Islet of Langerhans (tissue), 1 donor: ENCODE measurements at regions not wholly inside any gene's neighbourhood (a gene's known extent, or its start where the extent isn't known, plus 50 kb on each side); places are given as distances from the start of the nearest gene placed in this dataset.
"Not testable (repeated sequence)": the region's sequence is repeated elsewhere in the genome, so short reads cannot be mapped to it uniquely, and the experiment has no call there.

Source experiments
- FAIRE-seq: peaks from one replicate; lab custom pipeline; 2011; peaks lifted over from hg19 to GRCh38; lab: Jason Lieb, UNC

GRCh38 chr4:181835348-181835747 is 407.9 kb upstream of the TENM3 start:
- no peak for FAIRE-seq

- FAIRE-seq: no peak
Observed at GRCh38 chr4:181838253-181838652, 404.9 kb upstream of the TENM3 start.

GRCh38 chr4:181843797-181844196 is 399.4 kb upstream of the TENM3 start:
- FAIRE-seq: not testable (repeated sequence)

GRCh38 chr4:181845617-181846016 is 397.6 kb upstream of the TENM3 start:
- no peak for FAIRE-seq

GRCh38 chr4:181846934-181847333 is 396.3 kb upstream of the TENM3 start:
- FAIRE-seq: no peak

GRCh38 chr4:181848357-181848756 is 394.8 kb upstream of the TENM3 start:
- FAIRE-seq: no peak

- FAIRE-seq: no peak
Observed at GRCh38 chr4:181849472-181849871, 393.7 kb upstream of the TENM3 start.

GRCh38 chr4:181853881-181854511 is 389.2 kb upstream of the TENM3 start:
- FAIRE-seq: no peak

- FAIRE-seq: no peak
Observed at GRCh38 chr4:181855307-181855706, 387.9 kb upstream of the TENM3 start.

- not testable (repeated sequence) for FAIRE-seq
Observed at GRCh38 chr4:181857471-181857870, 385.7 kb upstream of the TENM3 start.

- FAIRE-seq: no peak
Observed at GRCh38 chr4:181858741-181859140, 384.5 kb upstream of the TENM3 start.

GRCh38 chr4:181859439-181859838 is 383.8 kb upstream of the TENM3 start:
- no peak for FAIRE-seq

GRCh38 chr4:181860157-181860556 is 383.0 kb upstream of the TENM3 start:
- no peak for FAIRE-seq

GRCh38 chr4:181860668-181861067 is 382.5 kb upstream of the TENM3 start:
- no peak for FAIRE-seq

- FAIRE-seq: no peak
Observed at GRCh38 chr4:181863856-181864255, 379.3 kb upstream of the TENM3 start.

- no peak for FAIRE-seq
Observed at GRCh38 chr4:181870326-181870725, 372.9 kb upstream of the TENM3 start.

- FAIRE-seq: no peak
Observed at GRCh38 chr4:181874602-181875001, 368.6 kb upstream of the TENM3 start.

GRCh38 chr4:181877329-181877848 is 365.8 kb upstream of the TENM3 start:
- FAIRE-seq: no peak

- no peak for FAIRE-seq
Observed at GRCh38 chr4:181890031-181890430, 353.2 kb upstream of the TENM3 start.

GRCh38 chr4:181890911-181891310 is 352.3 kb upstream of the TENM3 start:
- FAIRE-seq: no peak

GRCh38 chr4:181896614-181897013 is 346.6 kb upstream of the TENM3 start:
- FAIRE-seq: no peak

GRCh38 chr4:181897935-181898334 is 345.3 kb upstream of the TENM3 start:
- FAIRE-seq: no peak

GRCh38 chr4:181902404-181902803 is 340.8 kb upstream of the TENM3 start:
- not testable (repeated sequence) for FAIRE-seq

GRCh38 chr4:181905708-181906107 is 337.5 kb upstream of the TENM3 start:
- no peak for FAIRE-seq

- FAIRE-seq: no peak
Observed at GRCh38 chr4:181908168-181908567, 335.0 kb upstream of the TENM3 start.
